HG03378 (cell line): ENCODE measurements at regions not wholly inside any gene's neighbourhood (a gene's known extent, or its start where the extent isn't known, plus 50 kb on each side); places are given as distances from the start of the nearest gene placed in this dataset.

ENCODE experiments used
- ATAC-seq: cut with Tn5 transposase; IDR thresholded peaks from one replicate; pipeline ENCODE4 v1.9.1; 2021; ENCODE audit warnings: mild to moderate bottlenecking, moderate library complexity; ENCODE audit not compliant: unreplicated experiment

- ATAC-seq = no peak
Measured at GRCh38 chr9:107925749-107926297, 436.3 kb upstream of the KLF4 start.

DNA sequence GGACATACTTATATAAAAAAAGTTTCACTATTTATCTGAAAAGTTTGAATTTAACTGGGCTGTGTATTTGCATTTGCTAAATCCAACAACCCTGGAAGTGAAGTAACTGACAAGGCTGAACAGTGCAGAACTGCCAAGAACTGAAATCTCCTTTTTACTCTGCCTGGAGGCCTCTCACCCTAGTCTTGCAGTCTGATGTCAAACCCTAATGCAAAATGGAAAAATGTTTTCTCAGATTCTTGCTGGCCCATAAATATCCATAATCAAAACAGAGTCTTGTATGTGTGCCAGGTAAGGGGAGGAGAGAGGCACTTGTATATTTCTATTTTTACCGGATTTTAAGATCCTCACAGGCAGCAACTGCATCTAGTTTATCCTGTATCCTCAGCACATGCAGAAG lies 432.7 kb upstream of the KLF4 start:
- no peak for ATAC-seq

- no peak for ATAC-seq
Measured at GRCh38 chr9:107919263-107919662, 429.7 kb upstream of the KLF4 start.

DNA sequence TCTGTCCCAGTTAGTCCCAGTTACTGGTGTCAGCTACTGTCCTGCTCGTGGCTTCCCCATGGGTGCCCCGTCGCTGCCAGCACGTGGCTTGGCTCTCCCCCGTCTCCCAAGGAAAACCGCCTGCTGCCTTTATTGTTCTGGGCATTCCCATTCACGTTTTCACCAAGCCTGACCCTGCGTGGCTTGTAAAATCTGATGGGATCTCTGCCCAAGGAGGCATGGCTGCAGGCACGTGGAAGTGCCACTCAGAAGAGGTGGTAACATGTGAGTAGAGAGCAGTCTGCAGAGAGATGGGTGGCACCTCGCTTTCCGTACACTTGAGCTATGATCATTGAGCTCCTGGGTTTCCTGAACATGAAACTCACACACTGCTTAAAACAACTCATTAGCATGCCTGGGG lies 429.2 kb upstream of the KLF4 start:
- no peak for ATAC-seq

DNA sequence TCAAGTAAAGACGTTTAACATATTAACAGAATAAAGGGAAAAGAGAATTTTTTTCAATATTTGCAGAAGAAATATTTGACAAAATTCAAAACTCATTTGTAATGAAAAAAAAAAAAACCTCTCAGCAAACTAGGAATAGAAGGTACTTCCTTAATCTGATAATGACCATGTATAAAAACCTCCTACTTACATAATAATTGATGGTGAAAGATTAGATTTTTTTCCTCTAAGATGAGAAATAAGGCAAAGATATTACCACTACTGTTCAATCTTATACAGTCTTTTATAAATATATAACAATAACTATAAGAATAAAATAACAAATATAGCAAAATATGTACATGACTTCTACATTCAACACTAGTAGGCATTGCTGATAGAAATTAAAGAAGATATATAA lies 424.6 kb upstream of the KLF4 start:
- ATAC-seq = no peak

DNA sequence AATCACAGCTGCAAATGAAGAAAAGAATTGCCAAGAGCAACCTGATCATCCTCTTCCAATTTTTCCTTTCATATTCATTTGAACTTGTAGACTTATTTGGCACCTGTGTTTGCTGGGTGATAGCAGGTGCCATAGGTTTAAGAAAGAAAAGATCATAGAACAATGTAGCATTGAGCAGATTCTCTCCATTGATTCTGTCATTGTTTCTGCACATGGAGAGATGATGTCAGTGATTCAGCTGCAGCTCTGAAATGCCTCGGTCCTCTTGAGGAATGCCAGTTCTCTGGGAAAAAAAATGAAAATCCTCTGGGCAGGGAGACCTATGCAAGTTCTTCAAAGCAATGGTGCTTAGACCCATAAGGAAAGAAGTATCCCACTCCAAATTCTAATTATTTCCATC lies 418.1 kb upstream of the KLF4 start:
- ATAC-seq = no peak

DNA sequence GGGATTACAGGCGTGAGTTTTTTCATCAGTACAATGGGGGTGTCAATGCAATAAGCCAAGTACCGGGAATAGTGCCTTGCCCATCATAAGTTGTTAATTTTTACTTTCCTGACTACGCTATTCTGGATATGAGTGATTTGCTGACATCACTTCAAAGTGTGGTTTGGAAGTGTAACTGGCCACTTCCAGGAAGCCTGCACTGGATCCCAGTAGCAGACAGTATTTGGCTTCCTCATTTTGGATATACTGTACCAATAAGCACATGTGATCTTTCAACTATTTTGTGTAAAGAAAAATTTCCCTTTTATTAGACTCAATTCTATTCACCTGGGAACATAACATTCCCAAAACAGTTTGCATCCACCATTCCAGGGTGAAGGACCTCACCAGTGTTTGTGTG lies 417.7 kb upstream of the KLF4 start:
- ATAC-seq = no peak

- ATAC-seq = no peak
Measured at GRCh38 chr9:107906074-107906473, 416.5 kb upstream of the KLF4 start.

DNA sequence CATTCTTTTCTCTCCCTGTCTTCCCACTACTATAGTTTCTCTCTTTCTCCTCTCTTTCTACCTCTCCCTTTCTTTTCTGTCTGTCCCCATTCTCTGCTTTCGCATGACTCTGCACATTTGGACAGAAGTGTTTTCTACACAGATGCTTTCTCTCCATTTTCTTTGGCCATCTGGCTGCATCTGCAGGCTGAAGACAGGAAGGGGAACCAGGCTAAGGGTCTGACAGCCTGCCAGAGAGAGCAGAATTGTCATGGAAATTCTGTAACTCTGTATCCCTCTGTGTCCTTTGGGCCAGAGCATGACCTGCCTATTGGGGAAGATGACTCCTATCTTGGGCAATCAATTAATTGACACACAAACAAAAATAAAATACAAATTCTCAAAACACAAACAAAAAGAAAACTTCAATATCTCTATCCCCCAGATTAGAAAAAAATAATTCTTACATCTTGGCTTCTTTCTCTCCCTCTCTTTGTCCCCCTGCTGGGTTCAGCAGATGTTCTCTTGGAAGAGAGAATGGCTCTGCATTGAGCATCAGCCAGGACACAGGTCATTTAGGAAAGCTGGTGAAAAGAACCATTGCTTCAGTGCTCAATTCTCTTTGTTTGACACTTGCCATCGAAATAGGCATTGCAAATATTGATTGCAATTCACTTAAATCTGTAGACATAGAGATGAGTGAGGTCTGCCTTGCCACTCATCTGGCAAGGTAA lies 415.9 kb upstream of the KLF4 start:
- ATAC-seq = no peak

DNA sequence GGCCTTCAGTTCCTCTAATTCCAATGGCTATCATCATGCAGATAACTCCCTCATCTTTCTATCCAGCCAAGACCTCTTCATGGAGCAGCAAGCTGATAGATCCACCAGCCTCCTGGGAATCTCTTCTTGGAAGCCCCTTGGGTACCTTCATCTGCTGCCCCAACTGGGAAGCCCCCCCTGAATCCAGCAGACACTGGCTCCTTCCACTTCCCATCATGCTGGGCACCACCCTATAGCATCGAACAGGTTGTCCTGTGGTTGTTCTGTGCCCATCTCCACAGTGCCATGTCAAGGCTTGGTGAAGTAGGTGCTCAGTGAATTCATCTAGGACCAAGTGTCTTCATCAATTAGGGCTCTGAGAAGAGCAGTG lies 410.4 kb upstream of the KLF4 start:
- no peak for ATAC-seq

DNA sequence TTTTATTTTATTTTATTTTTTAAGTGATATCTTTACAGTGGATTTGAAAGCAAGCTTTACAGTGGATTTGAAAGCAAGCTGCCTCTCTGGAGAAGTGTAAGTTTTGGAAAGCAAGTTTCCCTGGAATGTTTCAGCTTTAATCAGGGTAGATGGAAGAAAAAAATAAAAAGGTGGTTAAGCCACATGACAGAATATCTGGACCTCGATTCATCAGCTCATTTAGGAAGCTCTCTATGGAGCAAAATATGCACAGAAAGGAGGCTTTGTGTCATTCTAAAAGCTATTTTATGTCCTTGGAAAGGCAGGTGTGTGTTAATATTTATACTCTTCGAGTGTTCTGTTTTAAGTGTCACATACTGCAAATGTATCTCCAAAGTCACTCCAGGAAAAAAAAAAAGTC lies 409.2 kb upstream of the KLF4 start:
- ATAC-seq = no peak

DNA sequence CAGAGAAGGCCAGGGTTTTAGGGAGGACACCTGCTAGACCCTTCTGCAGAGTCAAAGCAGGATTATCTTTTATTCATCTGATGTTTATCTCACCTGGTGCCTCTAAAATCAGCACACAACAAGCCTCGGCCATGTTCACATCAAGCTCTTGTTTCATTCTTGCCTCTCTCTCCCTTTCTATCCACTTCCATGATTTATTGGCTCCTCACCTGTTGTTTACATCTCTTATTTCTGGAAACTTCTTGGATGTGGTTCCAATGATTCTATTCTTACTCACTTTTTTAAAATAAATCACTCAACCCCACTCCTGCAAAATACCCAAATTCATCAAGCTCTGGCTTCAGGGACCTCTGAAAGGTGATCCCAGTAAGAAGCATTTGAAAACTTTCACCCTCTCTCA lies 407.0 kb upstream of the KLF4 start:
- ATAC-seq = no peak

DNA sequence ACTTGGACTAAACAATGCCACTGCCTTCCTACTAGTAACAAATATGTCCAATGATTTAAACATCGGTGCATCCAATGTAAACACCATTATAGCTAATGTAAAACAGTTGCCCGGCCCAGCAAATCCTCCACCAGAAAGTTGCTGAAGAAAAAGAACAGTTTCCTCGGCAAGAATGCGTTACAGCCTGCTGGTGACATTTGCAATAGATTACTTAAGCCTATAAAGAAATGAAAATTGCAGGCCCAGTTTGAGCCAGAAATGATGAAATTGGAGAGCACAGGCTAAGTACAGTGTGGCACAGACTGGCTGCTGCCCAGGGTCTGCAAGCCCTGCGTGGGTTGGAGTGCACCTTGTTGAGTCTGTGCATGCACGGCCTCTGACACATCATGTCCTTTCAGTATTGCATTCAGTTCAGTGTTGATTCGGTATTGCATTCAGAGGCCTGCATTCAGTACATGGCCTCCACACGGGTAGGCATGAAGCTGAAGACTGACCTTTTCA lies 406.0 kb upstream of the KLF4 start:
- ATAC-seq = no peak

DNA sequence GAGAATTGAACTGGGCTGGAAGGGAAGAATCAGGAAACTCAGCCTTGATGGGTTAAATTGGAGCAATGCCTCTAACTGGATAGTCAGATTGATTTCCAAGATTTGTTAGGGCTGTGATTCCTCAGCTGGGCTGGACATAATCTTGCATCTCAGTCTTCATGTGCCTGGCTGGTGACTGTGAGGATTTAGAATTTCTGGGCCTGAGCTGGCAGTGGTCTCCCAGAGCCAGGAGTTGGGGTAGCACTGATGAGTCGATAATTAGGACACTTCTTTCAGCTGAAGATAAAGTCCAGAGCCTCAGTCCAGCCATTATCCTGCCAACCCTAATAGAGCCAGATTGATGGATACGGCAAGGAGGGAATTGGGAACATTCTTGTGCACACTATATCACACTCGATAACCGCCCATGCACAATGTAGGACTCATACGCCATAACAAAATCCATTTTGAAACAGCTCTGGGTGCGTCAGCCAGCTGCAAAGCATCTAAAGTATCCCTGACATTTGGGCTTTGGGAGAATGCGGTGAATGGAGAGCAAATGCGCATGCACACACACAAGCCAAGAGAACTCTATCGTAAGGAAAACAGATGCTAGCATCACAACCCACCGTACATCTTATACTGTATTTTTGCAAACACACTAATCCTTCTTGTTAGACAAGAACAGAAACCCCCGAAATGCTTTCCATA lies 405.1 kb upstream of the KLF4 start:
- no peak for ATAC-seq

DNA sequence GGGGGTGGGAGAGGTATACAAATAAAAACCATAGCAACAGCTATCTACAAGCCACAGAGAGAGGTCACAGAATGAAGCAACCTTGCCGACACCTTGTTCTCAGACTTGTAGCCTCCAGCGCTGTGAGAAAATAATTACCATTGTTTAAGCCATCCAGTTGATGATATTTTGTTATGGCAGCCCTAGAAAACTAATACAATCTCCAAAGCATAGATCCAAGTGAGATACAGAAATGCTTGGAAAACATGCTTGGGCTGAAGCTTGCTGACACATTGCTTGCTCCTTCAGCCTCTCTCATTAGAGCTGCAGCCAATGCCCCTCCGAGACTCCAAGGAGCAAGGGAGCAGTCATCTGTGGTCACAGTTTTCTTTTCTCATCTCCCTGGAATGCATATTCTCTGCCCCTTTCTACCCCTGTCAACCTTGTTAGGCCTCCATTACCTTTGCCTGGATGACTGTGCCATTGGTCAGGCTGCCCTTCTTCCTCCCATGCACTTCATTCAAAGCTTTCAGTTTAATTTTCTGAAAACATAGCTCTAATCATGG lies 401.4 kb upstream of the KLF4 start:
- ATAC-seq = no peak

DNA sequence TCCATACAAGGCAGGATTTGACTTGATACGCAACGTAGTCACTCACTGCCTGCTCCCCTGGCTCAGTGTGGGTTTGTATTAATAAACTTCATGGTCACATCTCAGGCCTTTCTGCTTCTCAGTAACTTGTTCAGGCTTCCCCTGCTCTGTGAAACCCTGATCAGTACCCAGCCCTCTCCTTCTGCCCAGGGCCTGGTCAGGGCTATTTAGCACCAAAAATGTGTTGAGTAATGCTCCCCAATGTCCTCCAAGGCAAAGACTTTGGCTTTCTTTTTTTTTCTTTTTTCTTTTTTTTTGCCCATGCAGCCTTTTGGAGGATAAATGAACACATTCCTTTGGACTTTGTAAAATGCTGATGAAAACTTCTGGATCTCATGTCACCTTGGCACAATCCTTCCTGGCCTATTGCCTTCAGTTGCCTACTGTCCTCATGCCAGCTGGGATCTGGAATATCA lies 399.2 kb upstream of the KLF4 start:
- no peak for ATAC-seq

GRCh38 chr9:107886826-107887225 lies 397.3 kb upstream of the KLF4 start:
- no peak for ATAC-seq

DNA sequence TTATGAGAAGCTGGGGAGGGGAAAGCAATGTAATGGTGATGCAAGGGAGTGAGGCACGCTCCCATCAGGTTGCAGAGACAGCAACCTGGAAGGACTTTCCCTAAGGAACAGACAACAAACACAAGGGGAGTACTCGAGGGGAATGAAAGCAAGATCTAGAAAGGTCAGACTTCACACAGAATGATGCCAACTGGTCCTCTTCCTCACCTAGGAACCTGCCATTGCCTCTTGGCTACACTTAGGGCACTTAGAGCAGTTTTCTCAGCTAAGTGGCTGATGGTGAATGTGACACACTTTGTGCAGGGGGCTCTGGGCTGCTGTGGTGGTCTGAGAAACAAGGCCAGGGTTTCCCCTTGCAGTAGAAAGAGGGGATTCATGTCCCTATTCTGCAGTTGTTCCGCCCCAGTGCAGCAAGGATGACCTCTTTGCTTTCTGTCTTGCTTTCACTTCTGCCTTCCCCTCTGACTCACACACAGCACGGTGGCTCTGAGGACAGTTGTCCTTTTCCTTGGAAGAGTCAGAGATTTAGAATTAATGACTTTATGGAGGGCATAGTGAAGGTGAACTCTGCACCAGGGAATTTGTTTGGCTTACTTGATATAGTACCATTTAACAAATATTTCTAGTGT lies 394.0 kb upstream of the KLF4 start:
- peak; percentile 97 for ATAC-seq

- no peak for ATAC-seq
Measured at GRCh38 chr9:107881626-107882300, 392.2 kb upstream of the KLF4 start.

GRCh38 chr9:107878462-107878861 lies 388.9 kb upstream of the KLF4 start:
- ATAC-seq = no peak

- ATAC-seq = no peak
Measured at GRCh38 chr9:107875571-107875980, 386.0 kb upstream of the KLF4 start.
